Erythroblast (primary cell): ENCODE measurements at regions not wholly inside any gene's neighbourhood (a gene's known extent, or its start where the extent isn't known, plus 50 kb on each side); places are given as distances from the start of the nearest gene placed in this dataset.

Experiments used
- GATA1 ChIP-seq: IDR thresholded peaks from 2 replicates; pipeline ENCODE4 v1.6.1; 2011; ENCODE audit warnings: low read depth, mild to moderate bottlenecking, control low read depth, low read length, moderate library complexity
- POLR2A ChIP-seq: IDR thresholded peaks from 2 replicates; pipeline ENCODE4 v1.6.1; 2011; ENCODE audit warnings: mild to moderate bottlenecking, low read length

DNA sequence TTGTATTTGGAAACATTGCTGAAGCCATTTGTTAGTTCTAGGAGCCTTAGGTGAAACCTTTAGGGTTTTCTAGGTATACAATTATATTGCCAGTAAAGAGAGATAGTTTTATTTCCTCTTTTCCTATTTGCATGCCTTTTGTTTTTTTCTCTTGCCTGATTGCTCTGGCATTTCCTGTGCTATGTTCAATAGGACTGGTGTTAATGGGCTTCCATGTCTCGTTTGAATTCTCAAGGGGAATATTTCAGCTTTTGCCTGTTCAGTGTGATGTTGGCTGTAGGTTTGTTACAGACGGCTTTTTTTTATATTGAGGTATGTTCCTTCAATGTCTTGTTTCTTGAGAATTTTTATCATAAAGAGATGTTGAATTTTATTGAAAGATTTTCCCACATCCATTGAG, 1054.9 kb upstream of the NXPH2 start:
- no peak for TF ChIP-seq POLR2A
- TF ChIP-seq GATA1, result no peak
